OCI-LY3 (cell line): ENCODE measurements at regions not wholly inside any gene's neighbourhood (a gene's known extent, or its start where the extent isn't known, plus 50 kb on each side); places are given as distances from the start of the nearest gene placed in this dataset.

Experiments used
- CTCF ChIP-seq: fragments of 200-600, 300-600 bp; sonication (generic); IDR thresholded peaks from 2 replicates; pipeline ENCODE4 v1.5.1; 2014; ENCODE audit warnings: antibody characterized with exemption, low read length, low read depth
- EZH2phosphoT487 ChIP-seq: fragments of 200-600 bp; shearing (Covaris generic); IDR thresholded peaks from 2 replicates; pipeline ENCODE4 v1.6.1; 2018; ENCODE audit warnings: antibody characterized with exemption, mixed run types, low read depth

GRCh38 chr16:82382521-82382920, 212.5 kb upstream of the MPHOSPH6 start:
- TF ChIP-seq CTCF: no peak
- no peak for TF ChIP-seq EZH2phosphoT487
